PC-9 (cell line): ENCODE measurements at regions not wholly inside any gene's neighbourhood (a gene's known extent, or its start where the extent isn't known, plus 50 kb on each side); places are given as distances from the start of the nearest gene placed in this dataset.

Experiments
- BruUV-seq: library from RNA; stranded (reverse); fragments of 400-500 nt; replicated peaks from 2 replicates; lab custom pipeline; 2021; lab: Mats Ljungman, UMichigan
- CTCF ChIA-PET: fragments of 300-600 bp; sonication (Branson Sonifier 250); formaldehyde crosslinking; loops from one replicate; lab custom pipeline; 2022; ENCODE audit warnings: antibody characterized with exemption; lab: Charles Lee
- POLR2A ChIA-PET: fragments of 300-600 bp; sonication (Branson Sonifier 250); formaldehyde crosslinking; loops from one replicate; lab custom pipeline; 2022; ENCODE audit warnings: antibody characterized with exemption; ENCODE audit not compliant: unreplicated experiment; lab: Charles Lee
- DNase-seq, 2 experiments: peaks; one replicate each; pipeline versions ENCODE4 v3.0.0 to v3.0.0-alpha.2; 2015 to 2022; ENCODE audit warnings: mixed read lengths in 1 of 2
- H2AFZ ChIP-seq: fragments of 200-600 bp; sonication (generic); 2 replicates; pipeline ENCODE4 v1.8.1; 2017; ENCODE audit warnings: antibody characterized with exemption
- H3F3A ChIP-seq: fragments of 200-600 bp; sonication (generic); 2 replicates; pipeline ENCODE4 v1.8.1; 2017; ENCODE audit warnings: antibody characterized with exemption, mild to moderate bottlenecking, low read depth; ENCODE audit not compliant: insufficient read depth
- H3K27ac ChIP-seq: fragments of 200-600 bp; sonication (generic); 2 replicates; pipeline ENCODE4 v1.6.1; 2016; ENCODE audit warnings: mixed run types
- H3K27me3 ChIP-seq: fragments of 200-600 bp; sonication (generic); 2 replicates; pipeline ENCODE4 v1.6.1; 2016; ENCODE audit warnings: low read depth, mixed run types; ENCODE audit not compliant: insufficient read depth
- H3K36me3 ChIP-seq: fragments of 200-600 bp; sonication (generic); 2 replicates; pipeline ENCODE4 v1.6.1; 2016; ENCODE audit warnings: low read depth, mixed run types
- H3K4me1 ChIP-seq: fragments of 200-600 bp; sonication (generic); replicated peaks from 2 replicates; pipeline ENCODE4 v1.6.1; 2016; ENCODE audit warnings: mixed run types; ENCODE audit not compliant: insufficient read depth
- H3K4me2 ChIP-seq: fragments of 200-600 bp; sonication (generic); 2 replicates; pipeline ENCODE4 v1.6.1; 2017; ENCODE audit warnings: mixed run types
- H3K4me3 ChIP-seq: fragments of 200-600 bp; sonication (generic); 2 replicates; pipeline ENCODE4 v1.6.1; 2016; ENCODE audit warnings: mixed run types
- H3K79me2 ChIP-seq: fragments of 200-600 bp; sonication (generic); 2 replicates; pipeline ENCODE4 v1.6.1; 2017; ENCODE audit warnings: low read depth, mixed run types
- H3K9me2 ChIP-seq: fragments of 200-600 bp; sonication (generic); 2 replicates; pipeline ENCODE4 v1.8.1; 2017; ENCODE audit warnings: mild to moderate bottlenecking; ENCODE audit not compliant: insufficient read depth
- H3K9me3 ChIP-seq: fragments of 200-600 bp; sonication (generic); 2 replicates; pipeline ENCODE4 v1.8.1; 2016; ENCODE audit warnings: low read depth; ENCODE audit not compliant: insufficient read depth
- H4K20me1 ChIP-seq: fragments of 200-600 bp; sonication (generic); 2 replicates; pipeline ENCODE4 v1.8.1; 2017; ENCODE audit not compliant: insufficient read depth
- CTCF ChIP-seq: fragments of 200-600 bp; sonication (generic); conservative IDR thresholded peaks from 2 replicates; pipeline ENCODE4 v1.6.1; 2017; ENCODE audit warnings: mixed run types, antibody characterized with exemption, mild to moderate bottlenecking, moderate library complexity
- EZH2 ChIP-seq: fragments of 200-600 bp; sonication (generic); IDR thresholded peaks from 2 replicates; pipeline ENCODE4 v1.8.0; 2017; ENCODE audit warnings: antibody characterized with exemption, low read depth
- intact Hi-C: fragments of 100-400 bp; cut with micrococcal nuclease; formaldehyde crosslinking; loops from one replicate; pipeline ENCODE4 v1.10.0; 2022; ENCODE audit not compliant: unreplicated experiment

- H3K27ac ChIP-seq = no peak overlapping the region
- H3F3A ChIP-seq = no peaks in the 10 kb centered on the region
- no peaks in the 10 kb centered on the region for H3K27me3 ChIP-seq
- POLR2A ChIA-PET = no interaction called here
- H3K36me3 ChIP-seq = no peaks in the 10 kb centered on the region
- CTCF ChIA-PET = no interaction called here
- H3K79me2 ChIP-seq = no peaks in the 10 kb centered on the region
- TF ChIP-seq EZH2 (no peak), CTCF (no peak)
- no peak overlapping the region for H2AFZ ChIP-seq
- no peaks in the 10 kb centered on the region for H3K9me2 ChIP-seq
- intact Hi-C loops = no loop called here
- no peak for DNase-seq
- no peak overlapping the region for H3K4me2 ChIP-seq
- no TSS peak for BruUV-seq
- no peak overlapping the region for H3K4me3 ChIP-seq
- no peaks in the 10 kb centered on the region for H3K4me1 ChIP-seq
- no peaks in the 10 kb centered on the region for H3K9me3 ChIP-seq
- no peaks in the 10 kb centered on the region for H4K20me1 ChIP-seq
Measured at GRCh38 chr21:35349376-35350080, 300.4 kb upstream of the RUNX1 start.

GRCh38 chr21:35348686-35349085 is 299.6 kb upstream of the RUNX1 start:
- no peak overlapping the region for H2AFZ ChIP-seq
- TF ChIP-seq EZH2 = no peak
- no peak for TF ChIP-seq CTCF

GRCh38 chr21:35346697-35347096 is 297.6 kb upstream of the RUNX1 start:
- no peaks in the 10 kb centered on the region for H3K27me3 ChIP-seq
- no peaks in the 10 kb centered on the region for H3K4me1 ChIP-seq
- no peaks in the 10 kb centered on the region for H3K36me3 ChIP-seq
- H4K20me1 ChIP-seq = no peaks in the 10 kb centered on the region
- CTCF ChIA-PET = no interaction called here
- no peak for TF ChIP-seq EZH2
- TF ChIP-seq CTCF = no peak
- BruUV-seq = no TSS peak
- H3K4me2 ChIP-seq = no peak overlapping the region
- no peaks in the 10 kb centered on the region for H3K9me2 ChIP-seq
- no peak overlapping the region for H3K4me3 ChIP-seq
- POLR2A ChIA-PET = no interaction called here
- H3K79me2 ChIP-seq = no peaks in the 10 kb centered on the region
- no peak overlapping the region for H3K27ac ChIP-seq
- DNase-seq = no peak
- H3K9me3 ChIP-seq = no peaks in the 10 kb centered on the region
- intact Hi-C loops = no loop called here
- no peaks in the 10 kb centered on the region for H3F3A ChIP-seq
- no peak overlapping the region for H2AFZ ChIP-seq

More at GRCh38 chr21:35348686-35349085, 299.6 kb upstream of the RUNX1 start:
- intact Hi-C loops = no loop called here
- Histone ChIP-seq H3K9me2 (no peaks in the 10 kb centered on the region), H4K20me1 (no peaks in the 10 kb centered on the region), H3K4me2 (no peak overlapping the region), H3K79me2 (no peaks in the 10 kb centered on the region), H3F3A (no peaks in the 10 kb centered on the region), H3K4me3 (no peak overlapping the region), H3K27ac (no peak overlapping the region), H3K9me3 (no peaks in the 10 kb centered on the region), H3K27me3 (no peaks in the 10 kb centered on the region), H3K4me1 (no peaks in the 10 kb centered on the region), H3K36me3 (no peaks in the 10 kb centered on the region)
- DNase-seq = no peak
- ChIA-PET CTCF (no interaction called here), POLR2A (no interaction called here)
- no TSS peak for BruUV-seq
